ENCODE measurements at regions not wholly inside any gene's neighbourhood (a gene's known extent, or its start where the extent isn't known, plus 50 kb on each side); places are given as distances from the start of the nearest gene placed in this dataset.

DNA sequence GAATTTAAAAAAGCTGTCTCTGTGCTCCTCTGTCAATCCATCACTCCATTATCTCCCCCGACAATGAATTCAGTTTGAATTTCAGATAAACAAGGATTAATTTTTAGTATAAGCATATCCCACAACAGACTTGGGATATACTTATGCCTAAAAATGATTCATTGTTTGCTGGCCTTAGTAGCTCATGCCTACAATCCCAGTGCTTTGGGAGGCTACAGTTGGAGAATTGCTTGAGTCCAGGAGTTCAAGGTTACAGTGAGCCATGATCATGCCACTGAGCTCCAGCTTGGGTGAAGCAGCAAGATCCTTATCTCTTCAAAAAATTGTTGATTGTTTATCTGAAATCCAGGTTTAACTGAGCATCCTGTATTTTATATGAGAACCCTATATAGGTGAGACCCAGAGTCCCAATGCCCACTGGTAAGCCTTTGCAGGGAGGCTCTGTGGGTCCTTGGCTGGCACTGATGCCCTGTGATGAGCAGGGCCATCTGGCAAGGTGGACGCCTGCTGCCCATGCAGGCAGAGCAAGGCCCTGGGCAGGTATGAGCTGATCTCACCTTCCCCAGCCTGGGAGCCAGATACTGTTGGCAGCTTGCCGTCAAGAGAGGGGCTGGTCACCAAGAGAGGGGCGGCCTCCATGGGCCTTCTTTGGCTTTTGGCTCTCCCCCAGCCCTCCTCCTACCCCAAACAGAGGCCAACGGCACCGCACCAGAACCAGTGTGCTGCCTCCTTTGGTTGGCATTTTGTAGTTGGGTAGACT, 158.7 kb downstream of the SEC14L1 start (continued):
- TF ChIP-seq ZNF574 (CRISPR knock-in tag; IDR thresholded peaks at IDR 0.05) (no peak), ZNF20 (CRISPR knock-in tag; IDR thresholded peaks at IDR 0.05) (no peak), THAP11 (CRISPR knock-in tag; IDR thresholded peaks at IDR 0.05) (no peak), RXRB (CRISPR knock-in tag; IDR thresholded peaks at IDR 0.05; ENCODE audit: borderline replicate concordance) (peak; percentile 55), ZNF205 (CRISPR knock-in tag; IDR thresholded peaks at IDR 0.05) (no peak), ZNF776 (CRISPR knock-in tag; IDR thresholded peaks at IDR 0.05) (no peak), MBNL3 (CRISPR knock-in tag; conservative IDR thresholded peaks at IDR 0.05) (no peak), REPIN1 (CRISPR knock-in tag; IDR thresholded peaks at IDR 0.05; ENCODE audit: borderline replicate concordance, low read depth) (0 out of 2 replicates have a peak, but pooled peaks have one; percentile 29), KLF9 (CRISPR knock-in tag; IDR thresholded peaks at IDR 0.05; ENCODE audit: low read depth) (no peak), HHEX (CRISPR knock-in tag; IDR thresholded peaks at IDR 0.05) (no peak), ZNF503 (CRISPR knock-in tag; IDR thresholded peaks at IDR 0.05) (no peak), ZNF292 (CRISPR knock-in tag; IDR thresholded peaks at IDR 0.05; ENCODE audit: borderline replicate concordance, low read depth) (no peak), NFKB2 (CRISPR knock-in tag; IDR thresholded peaks at IDR 0.05; ENCODE audit: borderline replicate concordance) (peak; percentile 20; the same call in 1 of the 2 replicates), NFRKB (IDR thresholded peaks at IDR 0.05) (no peak), NR2F1 (CRISPR knock-in tag; IDR thresholded peaks at IDR 0.05) (peak in 1 of 2 experiments; percentile 43; a peak in 1 of 4 replicates)
- TF ChIP-seq, protein P1, sequence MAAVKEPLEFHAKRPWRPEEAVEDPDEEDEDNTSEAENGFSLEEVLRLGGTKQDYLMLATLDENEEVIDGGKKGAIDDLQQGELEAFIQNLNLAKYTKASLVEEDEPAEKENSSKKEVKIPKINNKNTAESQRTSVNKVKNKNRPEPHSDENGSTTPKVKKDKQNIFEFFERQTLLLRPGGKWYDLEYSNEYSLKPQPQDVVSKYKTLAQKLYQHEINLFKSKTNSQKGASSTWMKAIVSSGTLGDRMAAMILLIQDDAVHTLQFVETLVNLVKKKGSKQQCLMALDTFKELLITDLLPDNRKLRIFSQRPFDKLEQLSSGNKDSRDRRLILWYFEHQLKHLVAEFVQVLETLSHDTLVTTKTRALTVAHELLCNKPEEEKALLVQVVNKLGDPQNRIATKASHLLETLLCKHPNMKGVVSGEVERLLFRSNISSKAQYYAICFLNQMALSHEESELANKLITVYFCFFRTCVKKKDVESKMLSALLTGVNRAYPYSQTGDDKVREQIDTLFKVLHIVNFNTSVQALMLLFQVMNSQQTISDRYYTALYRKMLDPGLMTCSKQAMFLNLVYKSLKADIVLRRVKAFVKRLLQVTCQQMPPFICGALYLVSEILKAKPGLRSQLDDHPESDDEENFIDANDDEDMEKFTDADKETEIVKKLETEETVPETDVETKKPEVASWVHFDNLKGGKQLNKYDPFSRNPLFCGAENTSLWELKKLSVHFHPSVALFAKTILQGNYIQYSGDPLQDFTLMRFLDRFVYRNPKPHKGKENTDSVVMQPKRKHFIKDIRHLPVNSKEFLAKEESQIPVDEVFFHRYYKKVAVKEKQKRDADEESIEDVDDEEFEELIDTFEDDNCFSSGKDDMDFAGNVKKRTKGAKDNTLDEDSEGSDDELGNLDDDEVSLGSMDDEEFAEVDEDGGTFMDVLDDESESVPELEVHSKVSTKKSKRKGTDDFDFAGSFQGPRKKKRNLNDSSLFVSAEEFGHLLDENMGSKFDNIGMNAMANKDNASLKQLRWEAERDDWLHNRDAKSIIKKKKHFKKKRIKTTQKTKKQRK (IDR thresholded peaks at IDR 0.05; ENCODE audit: low read length), result no peak
- TF ChIP-seq, protein P2, sequence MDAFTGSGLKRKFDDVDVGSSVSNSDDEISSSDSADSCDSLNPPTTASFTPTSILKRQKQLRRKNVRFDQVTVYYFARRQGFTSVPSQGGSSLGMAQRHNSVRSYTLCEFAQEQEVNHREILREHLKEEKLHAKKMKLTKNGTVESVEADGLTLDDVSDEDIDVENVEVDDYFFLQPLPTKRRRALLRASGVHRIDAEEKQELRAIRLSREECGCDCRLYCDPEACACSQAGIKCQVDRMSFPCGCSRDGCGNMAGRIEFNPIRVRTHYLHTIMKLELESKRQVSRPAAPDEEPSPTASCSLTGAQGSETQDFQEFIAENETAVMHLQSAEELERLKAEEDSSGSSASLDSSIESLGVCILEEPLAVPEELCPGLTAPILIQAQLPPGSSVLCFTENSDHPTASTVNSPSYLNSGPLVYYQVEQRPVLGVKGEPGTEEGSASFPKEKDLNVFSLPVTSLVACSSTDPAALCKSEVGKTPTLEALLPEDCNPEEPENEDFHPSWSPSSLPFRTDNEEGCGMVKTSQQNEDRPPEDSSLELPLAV (CRISPR knock-in tag; conservative IDR thresholded peaks at IDR 0.05; ENCODE audit: low read depth), result no peak
- TF ChIP-seq, protein P3, sequence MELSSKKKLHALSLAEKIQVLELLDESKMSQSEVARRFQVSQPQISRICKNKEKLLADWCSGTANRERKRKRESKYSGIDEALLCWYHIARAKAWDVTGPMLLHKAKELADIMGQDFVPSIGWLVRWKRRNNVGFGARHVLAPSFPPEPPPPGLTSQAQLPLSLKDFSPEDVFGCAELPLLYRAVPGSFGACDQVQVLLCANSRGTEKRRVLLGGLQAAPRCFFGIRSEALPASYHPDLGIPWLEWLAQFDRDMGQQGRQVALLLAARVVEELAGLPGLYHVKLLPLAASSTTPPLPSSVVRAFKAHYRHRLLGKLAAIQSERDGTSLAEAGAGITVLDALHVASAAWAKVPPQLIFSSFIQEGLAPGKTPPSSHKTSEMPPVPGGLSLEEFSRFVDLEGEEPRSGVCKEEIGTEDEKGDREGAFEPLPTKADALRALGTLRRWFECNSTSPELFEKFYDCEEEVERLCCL (CRISPR knock-in tag; IDR thresholded peaks at IDR 0.05; ENCODE audit: borderline replicate concordance), result no peak

All from HepG2 (cell line).